BLaER1 (cell line): ENCODE measurements at regions not wholly inside any gene's neighbourhood (a gene's known extent, or its start where the extent isn't known, plus 50 kb on each side); places are given as distances from the start of the nearest gene placed in this dataset.

Experiments
- H3K27ac ChIP-seq: shearing (Covaris generic); formaldehyde crosslinking; 2 replicates; pipeline ENCODE4 v1.8.1; 2022
- H3K27me3 ChIP-seq: shearing (Covaris generic); formaldehyde crosslinking; 2 replicates; pipeline ENCODE4 v1.8.1; 2022
- H3K36me3 ChIP-seq: shearing (Covaris generic); formaldehyde crosslinking; 2 replicates; pipeline ENCODE4 v1.8.1; 2022
- H3K4me1 ChIP-seq: shearing (Covaris generic); formaldehyde crosslinking; 2 replicates; pipeline ENCODE4 v1.8.1; 2022
- H3K4me2 ChIP-seq: shearing (Covaris generic); formaldehyde crosslinking; 2 replicates; pipeline ENCODE4 v1.8.1; 2022
- H3K4me3 ChIP-seq: shearing (Covaris generic); formaldehyde crosslinking; 2 replicates; pipeline ENCODE4 v1.8.1; 2022
- H3K9ac ChIP-seq: shearing (Covaris generic); formaldehyde crosslinking; 2 replicates; pipeline ENCODE4 v1.8.1; 2022
- H3K9me3 ChIP-seq: shearing (Covaris generic); formaldehyde crosslinking; 2 replicates; pipeline ENCODE4 v1.8.1; 2022
- H4K20me1 ChIP-seq: shearing (Covaris generic); formaldehyde crosslinking; 2 replicates; pipeline ENCODE4 v1.8.1; 2022
- Cebpa-rat ChIP-seq: shearing (Covaris generic); IDR thresholded peaks from 2 replicates; pipeline ENCODE4 v1.8.1; 2022

- no peak overlapping the region for H3K4me3 ChIP-seq
- no peak for TF ChIP-seq Cebpa-rat
- peaks cover 41% of the 10 kb centered on the region for H4K20me1 ChIP-seq
- H3K4me1 ChIP-seq = peaks cover 32% of the 10 kb centered on the region
- H3K4me2 ChIP-seq = peak overlapping the region; percentile 33
- 0 out of 2 replicates have a peak, but pooled peaks cover 4% of the 10 kb centered on the region for H3K9me3 ChIP-seq
- no peak overlapping the region for H3K9ac ChIP-seq
- no peaks in the 10 kb centered on the region for H3K27me3 ChIP-seq
- no peak overlapping the region for H3K27ac ChIP-seq
- H3K36me3 ChIP-seq = peaks cover 33% of the 10 kb centered on the region
Observed at GRCh38 chr14:89504602-89505313, 87.7 kb upstream of the FOXN3 start.

- no peak overlapping the region for H3K9ac ChIP-seq
- H3K9me3 ChIP-seq = 0 out of 2 replicates have a peak, but pooled peaks cover 4% of the 10 kb centered on the region
- peaks cover 31% of the 10 kb centered on the region for H3K4me1 ChIP-seq
- no peak overlapping the region for H3K4me3 ChIP-seq
- H3K27me3 ChIP-seq = no peaks in the 10 kb centered on the region
- no peak for TF ChIP-seq Cebpa-rat
- H3K27ac ChIP-seq = no peak overlapping the region
- H4K20me1 ChIP-seq = peaks cover 41% of the 10 kb centered on the region
- peak overlapping the region; percentile 33 for H3K4me2 ChIP-seq
- H3K36me3 ChIP-seq = peaks cover 35% of the 10 kb centered on the region
Observed at GRCh38 chr14:89504091-89504490, 87.1 kb upstream of the FOXN3 start.

- Histone ChIP-seq H3K9ac (no peak overlapping the region), H3K4me1 (peaks cover 27% of the 10 kb centered on the region), H3K27me3 (no peaks in the 10 kb centered on the region), H4K20me1 (peaks cover 36% of the 10 kb centered on the region), H3K9me3 (0 out of 2 replicates have a peak, but pooled peaks cover 4% of the 10 kb centered on the region), H3K4me2 (peak overlapping the region; percentile 33; the same call in 1 of the 2 replicates), H3K27ac (no peak overlapping the region), H3K4me3 (no peak overlapping the region), H3K36me3 (peaks cover 35% of the 10 kb centered on the region)
- TF ChIP-seq Cebpa-rat = no peak
Observed at GRCh38 chr14:89503431-89503996, 86.5 kb upstream of the FOXN3 start.

GRCh38 chr14:89502966-89503365 is 85.9 kb upstream of the FOXN3 start:
- H4K20me1 ChIP-seq = peaks cover 31% of the 10 kb centered on the region
- H3K27ac ChIP-seq = no peak overlapping the region
- no peak overlapping the region for H3K4me3 ChIP-seq
- peaks cover 35% of the 10 kb centered on the region for H3K36me3 ChIP-seq
- H3K4me1 ChIP-seq = peaks cover 21% of the 10 kb centered on the region
- H3K9me3 ChIP-seq = 0 out of 2 replicates have a peak, but pooled peaks cover 10% of the 10 kb centered on the region
- no peaks in the 10 kb centered on the region for H3K27me3 ChIP-seq
- TF ChIP-seq Cebpa-rat = no peak
- no peak overlapping the region for H3K9ac ChIP-seq
- H3K4me2 ChIP-seq = no peak overlapping the region

GRCh38 chr14:89501381-89501780 is 84.3 kb upstream of the FOXN3 start:
- H3K4me2 ChIP-seq = no peak overlapping the region
- H3K9ac ChIP-seq = no peak overlapping the region
- peaks cover 16% of the 10 kb centered on the region for H3K4me1 ChIP-seq
- no peak overlapping the region for H3K4me3 ChIP-seq
- peaks cover 27% of the 10 kb centered on the region for H4K20me1 ChIP-seq
- TF ChIP-seq Cebpa-rat = no peak
- H3K27ac ChIP-seq = no peak overlapping the region
- 0 out of 2 replicates have a peak, but pooled peaks cover 9% of the 10 kb centered on the region for H3K9me3 ChIP-seq
- peaks cover 35% of the 10 kb centered on the region for H3K36me3 ChIP-seq
- H3K27me3 ChIP-seq = no peaks in the 10 kb centered on the region

- no peak for TF ChIP-seq Cebpa-rat
- H3K27me3 ChIP-seq = no peaks in the 10 kb centered on the region
- H3K4me1 ChIP-seq = peaks cover 27% of the 10 kb centered on the region
- H3K36me3 ChIP-seq = peaks cover 35% of the 10 kb centered on the region
- H3K4me3 ChIP-seq = no peak overlapping the region
- H3K9ac ChIP-seq = no peak overlapping the region
- H4K20me1 ChIP-seq = peaks cover 34% of the 10 kb centered on the region
- no peak overlapping the region for H3K27ac ChIP-seq
- 0 out of 2 replicates have a peak, but pooled peaks cover 9% of the 10 kb centered on the region for H3K9me3 ChIP-seq
- H3K4me2 ChIP-seq = no peak overlapping the region
Observed at GRCh38 chr14:89500303-89500702, 83.3 kb upstream of the FOXN3 start.

- Histone ChIP-seq H3K9me3 (0 out of 2 replicates have a peak, but pooled peaks cover 9% of the 10 kb centered on the region), H3K27me3 (no peaks in the 10 kb centered on the region), H3K9ac (no peak overlapping the region), H3K4me1 (peaks cover 29% of the 10 kb centered on the region), H3K27ac (no peak overlapping the region), H3K4me2 (no peak overlapping the region), H3K4me3 (no peak overlapping the region), H3K36me3 (peaks cover 33% of the 10 kb centered on the region), H4K20me1 (peaks cover 35% of the 10 kb centered on the region)
- no peak for TF ChIP-seq Cebpa-rat
Observed at GRCh38 chr14:89498878-89499277, 81.8 kb upstream of the FOXN3 start.

GRCh38 chr14:89495718-89496117 is 78.7 kb upstream of the FOXN3 start:
- TF ChIP-seq Cebpa-rat = no peak
- Histone ChIP-seq H3K36me3 (peaks cover 12% of the 10 kb centered on the region), H3K9ac (no peak overlapping the region)

GRCh38 chr14:89493877-89494634 is 77.0 kb upstream of the FOXN3 start:
- H4K20me1 ChIP-seq = peaks cover 35% of the 10 kb centered on the region
- H3K4me3 ChIP-seq = no peak overlapping the region; the same call in 1 of the 2 replicates
- H3K4me1 ChIP-seq = peaks cover 38% of the 10 kb centered on the region
- 0 out of 2 replicates have a peak, but pooled peaks cover 9% of the 10 kb centered on the region for H3K9me3 ChIP-seq
- TF ChIP-seq Cebpa-rat = no peak
- no peak overlapping the region for H3K27ac ChIP-seq
- H3K4me2 ChIP-seq = peak overlapping the region; percentile 67
- H3K27me3 ChIP-seq = no peaks in the 10 kb centered on the region
- H3K9ac ChIP-seq = no peak overlapping the region
- no peaks in the 10 kb centered on the region for H3K36me3 ChIP-seq

More at GRCh38 chr14:89495718-89496117, 78.7 kb upstream of the FOXN3 start:
- Histone ChIP-seq H3K4me2 (no peak overlapping the region), H3K4me3 (no peak overlapping the region), H3K27ac (no peak overlapping the region), H3K9me3 (0 out of 2 replicates have a peak, but pooled peaks cover 9% of the 10 kb centered on the region), H4K20me1 (peaks cover 29% of the 10 kb centered on the region), H3K4me1 (peaks cover 38% of the 10 kb centered on the region), H3K27me3 (no peaks in the 10 kb centered on the region)
